ENCODE measurements at regions not wholly inside any gene's neighbourhood (a gene's known extent, or its start where the extent isn't known, plus 50 kb on each side); places are given as distances from the start of the nearest gene placed in this dataset.
"Not testable (repeated sequence)": the region's sequence is repeated elsewhere in the genome, so short reads cannot be mapped to it uniquely, and the experiment has no call there.

DNA sequence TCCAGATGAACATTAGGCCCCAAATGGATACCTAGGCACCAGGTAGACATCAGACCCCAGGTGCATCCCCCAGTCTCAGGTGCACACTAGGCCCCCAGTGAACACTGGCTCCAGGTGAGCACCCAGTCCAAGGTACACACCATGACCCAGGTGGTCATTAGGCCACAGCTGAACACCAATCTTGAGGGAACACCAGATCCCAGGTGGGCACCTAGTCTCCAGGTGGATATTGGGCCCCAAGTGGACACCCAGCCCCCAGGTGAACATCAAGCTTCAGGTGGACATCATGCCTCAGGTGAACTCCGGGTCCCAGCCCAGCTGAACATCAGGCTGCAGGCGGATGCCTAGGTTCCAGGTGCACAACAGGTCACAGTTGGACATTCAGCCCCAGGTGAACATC is 196.5 kb downstream of the POTEG start:
- not testable (repeated sequence) for TF ChIP-seq RFX5 (IDR thresholded peaks at IDR 0.05; ENCODE audit: low read length); EP300 (IDR thresholded peaks at IDR 0.05; ENCODE audit: borderline replicate concordance in 1 of 2, low read depth in 1 of 2, low read length in 1 of 2); EZH2phosphoT487 (IDR thresholded peaks at IDR 0.05; ENCODE audit: borderline replicate concordance, low read depth); SIN3A (IDR thresholded peaks at IDR 0.05; ENCODE audit: borderline replicate concordance, low read depth, low read length); TAF1 (IDR thresholded peaks at IDR 0.05; ENCODE audit: borderline replicate concordance, low read depth, low read length); POLR2AphosphoS5 (IDR thresholded peaks at IDR 0.05; ENCODE audit: low read depth, low read length); RAD21 (IDR thresholded peaks at IDR 0.05; ENCODE audit: low read length); RXRA (IDR thresholded peaks at IDR 0.05; ENCODE audit: borderline replicate concordance, low read depth)
- TF ChIP-seq, protein P1, sequence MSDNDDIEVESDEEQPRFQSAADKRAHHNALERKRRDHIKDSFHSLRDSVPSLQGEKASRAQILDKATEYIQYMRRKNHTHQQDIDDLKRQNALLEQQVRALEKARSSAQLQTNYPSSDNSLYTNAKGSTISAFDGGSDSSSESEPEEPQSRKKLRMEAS (IDR thresholded peaks at IDR 0.05; ENCODE audit: low read depth) = not testable (repeated sequence)
- TF ChIP-seq, protein P2, sequence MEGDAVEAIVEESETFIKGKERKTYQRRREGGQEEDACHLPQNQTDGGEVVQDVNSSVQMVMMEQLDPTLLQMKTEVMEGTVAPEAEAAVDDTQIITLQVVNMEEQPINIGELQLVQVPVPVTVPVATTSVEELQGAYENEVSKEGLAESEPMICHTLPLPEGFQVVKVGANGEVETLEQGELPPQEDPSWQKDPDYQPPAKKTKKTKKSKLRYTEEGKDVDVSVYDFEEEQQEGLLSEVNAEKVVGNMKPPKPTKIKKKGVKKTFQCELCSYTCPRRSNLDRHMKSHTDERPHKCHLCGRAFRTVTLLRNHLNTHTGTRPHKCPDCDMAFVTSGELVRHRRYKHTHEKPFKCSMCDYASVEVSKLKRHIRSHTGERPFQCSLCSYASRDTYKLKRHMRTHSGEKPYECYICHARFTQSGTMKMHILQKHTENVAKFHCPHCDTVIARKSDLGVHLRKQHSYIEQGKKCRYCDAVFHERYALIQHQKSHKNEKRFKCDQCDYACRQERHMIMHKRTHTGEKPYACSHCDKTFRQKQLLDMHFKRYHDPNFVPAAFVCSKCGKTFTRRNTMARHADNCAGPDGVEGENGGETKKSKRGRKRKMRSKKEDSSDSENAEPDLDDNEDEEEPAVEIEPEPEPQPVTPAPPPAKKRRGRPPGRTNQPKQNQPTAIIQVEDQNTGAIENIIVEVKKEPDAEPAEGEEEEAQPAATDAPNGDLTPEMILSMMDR (IDR thresholded peaks at IDR 0.05) = not testable (repeated sequence)
- TF ChIP-seq, protein P3, sequence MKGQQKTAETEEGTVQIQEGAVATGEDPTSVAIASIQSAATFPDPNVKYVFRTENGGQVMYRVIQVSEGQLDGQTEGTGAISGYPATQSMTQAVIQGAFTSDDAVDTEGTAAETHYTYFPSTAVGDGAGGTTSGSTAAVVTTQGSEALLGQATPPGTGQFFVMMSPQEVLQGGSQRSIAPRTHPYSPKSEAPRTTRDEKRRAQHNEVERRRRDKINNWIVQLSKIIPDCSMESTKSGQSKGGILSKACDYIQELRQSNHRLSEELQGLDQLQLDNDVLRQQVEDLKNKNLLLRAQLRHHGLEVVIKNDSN (IDR thresholded peaks at IDR 0.05; ENCODE audit: borderline replicate concordance, low read depth) = not testable (repeated sequence)
- TF ChIP-seq, protein P4, sequence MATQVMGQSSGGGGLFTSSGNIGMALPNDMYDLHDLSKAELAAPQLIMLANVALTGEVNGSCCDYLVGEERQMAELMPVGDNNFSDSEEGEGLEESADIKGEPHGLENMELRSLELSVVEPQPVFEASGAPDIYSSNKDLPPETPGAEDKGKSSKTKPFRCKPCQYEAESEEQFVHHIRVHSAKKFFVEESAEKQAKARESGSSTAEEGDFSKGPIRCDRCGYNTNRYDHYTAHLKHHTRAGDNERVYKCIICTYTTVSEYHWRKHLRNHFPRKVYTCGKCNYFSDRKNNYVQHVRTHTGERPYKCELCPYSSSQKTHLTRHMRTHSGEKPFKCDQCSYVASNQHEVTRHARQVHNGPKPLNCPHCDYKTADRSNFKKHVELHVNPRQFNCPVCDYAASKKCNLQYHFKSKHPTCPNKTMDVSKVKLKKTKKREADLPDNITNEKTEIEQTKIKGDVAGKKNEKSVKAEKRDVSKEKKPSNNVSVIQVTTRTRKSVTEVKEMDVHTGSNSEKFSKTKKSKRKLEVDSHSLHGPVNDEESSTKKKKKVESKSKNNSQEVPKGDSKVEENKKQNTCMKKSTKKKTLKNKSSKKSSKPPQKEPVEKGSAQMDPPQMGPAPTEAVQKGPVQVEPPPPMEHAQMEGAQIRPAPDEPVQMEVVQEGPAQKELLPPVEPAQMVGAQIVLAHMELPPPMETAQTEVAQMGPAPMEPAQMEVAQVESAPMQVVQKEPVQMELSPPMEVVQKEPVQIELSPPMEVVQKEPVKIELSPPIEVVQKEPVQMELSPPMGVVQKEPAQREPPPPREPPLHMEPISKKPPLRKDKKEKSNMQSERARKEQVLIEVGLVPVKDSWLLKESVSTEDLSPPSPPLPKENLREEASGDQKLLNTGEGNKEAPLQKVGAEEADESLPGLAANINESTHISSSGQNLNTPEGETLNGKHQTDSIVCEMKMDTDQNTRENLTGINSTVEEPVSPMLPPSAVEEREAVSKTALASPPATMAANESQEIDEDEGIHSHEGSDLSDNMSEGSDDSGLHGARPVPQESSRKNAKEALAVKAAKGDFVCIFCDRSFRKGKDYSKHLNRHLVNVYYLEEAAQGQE (IDR thresholded peaks at IDR 0.05; ENCODE audit: low read depth, low read length) = not testable (repeated sequence)
- TF ChIP-seq, protein P5, sequence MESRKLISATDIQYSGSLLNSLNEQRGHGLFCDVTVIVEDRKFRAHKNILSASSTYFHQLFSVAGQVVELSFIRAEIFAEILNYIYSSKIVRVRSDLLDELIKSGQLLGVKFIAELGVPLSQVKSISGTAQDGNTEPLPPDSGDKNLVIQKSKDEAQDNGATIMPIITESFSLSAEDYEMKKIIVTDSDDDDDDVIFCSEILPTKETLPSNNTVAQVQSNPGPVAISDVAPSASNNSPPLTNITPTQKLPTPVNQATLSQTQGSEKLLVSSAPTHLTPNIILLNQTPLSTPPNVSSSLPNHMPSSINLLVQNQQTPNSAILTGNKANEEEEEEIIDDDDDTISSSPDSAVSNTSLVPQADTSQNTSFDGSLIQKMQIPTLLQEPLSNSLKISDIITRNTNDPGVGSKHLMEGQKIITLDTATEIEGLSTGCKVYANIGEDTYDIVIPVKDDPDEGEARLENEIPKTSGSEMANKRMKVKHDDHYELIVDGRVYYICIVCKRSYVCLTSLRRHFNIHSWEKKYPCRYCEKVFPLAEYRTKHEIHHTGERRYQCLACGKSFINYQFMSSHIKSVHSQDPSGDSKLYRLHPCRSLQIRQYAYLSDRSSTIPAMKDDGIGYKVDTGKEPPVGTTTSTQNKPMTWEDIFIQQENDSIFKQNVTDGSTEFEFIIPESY (IDR thresholded peaks at IDR 0.05; ENCODE audit: borderline replicate concordance, low read depth) = not testable (repeated sequence)
- TF ChIP-seq, protein P6, sequence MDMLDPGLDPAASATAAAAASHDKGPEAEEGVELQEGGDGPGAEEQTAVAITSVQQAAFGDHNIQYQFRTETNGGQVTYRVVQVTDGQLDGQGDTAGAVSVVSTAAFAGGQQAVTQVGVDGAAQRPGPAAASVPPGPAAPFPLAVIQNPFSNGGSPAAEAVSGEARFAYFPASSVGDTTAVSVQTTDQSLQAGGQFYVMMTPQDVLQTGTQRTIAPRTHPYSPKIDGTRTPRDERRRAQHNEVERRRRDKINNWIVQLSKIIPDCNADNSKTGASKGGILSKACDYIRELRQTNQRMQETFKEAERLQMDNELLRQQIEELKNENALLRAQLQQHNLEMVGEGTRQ (IDR thresholded peaks at IDR 0.05; ENCODE audit: borderline replicate concordance, low read depth, low read length) = not testable (repeated sequence)
